PFSK-1 (cell line): ENCODE measurements at regions not wholly inside any gene's neighbourhood (a gene's known extent, or its start where the extent isn't known, plus 50 kb on each side); places are given as distances from the start of the nearest gene placed in this dataset.

ENCODE experiments used
- POLR2AphosphoS5 ChIP-seq: IDR thresholded peaks from 2 replicates; pipeline ENCODE4 v1.6.1; 2012; ENCODE audit warnings: low read depth, mild to moderate bottlenecking, control low read depth, low read length, moderate library complexity
- SIN3A ChIP-seq: IDR thresholded peaks from 2 replicates; pipeline ENCODE4 v1.6.1; 2012; ENCODE audit warnings: mild to moderate bottlenecking, low read length, moderate library complexity, borderline replicate concordance; ENCODE audit not compliant: insufficient read depth
- TAF1 ChIP-seq: IDR thresholded peaks from 2 replicates; pipeline ENCODE4 v1.6.1; 2012; ENCODE audit warnings: low read length, control low read depth, borderline replicate concordance; ENCODE audit not compliant: insufficient read depth

- TF ChIP-seq POLR2AphosphoS5 (no peak), TAF1 (no peak), SIN3A (no peak)
These were observed 192.1 kb upstream of the NCKAP5 start for GRCh38 chr2:133760376-133760775.
